ENCODE measurements at regions not wholly inside any gene's neighbourhood (a gene's known extent, or its start where the extent isn't known, plus 50 kb on each side); places are given as distances from the start of the nearest gene placed in this dataset.

DNA sequence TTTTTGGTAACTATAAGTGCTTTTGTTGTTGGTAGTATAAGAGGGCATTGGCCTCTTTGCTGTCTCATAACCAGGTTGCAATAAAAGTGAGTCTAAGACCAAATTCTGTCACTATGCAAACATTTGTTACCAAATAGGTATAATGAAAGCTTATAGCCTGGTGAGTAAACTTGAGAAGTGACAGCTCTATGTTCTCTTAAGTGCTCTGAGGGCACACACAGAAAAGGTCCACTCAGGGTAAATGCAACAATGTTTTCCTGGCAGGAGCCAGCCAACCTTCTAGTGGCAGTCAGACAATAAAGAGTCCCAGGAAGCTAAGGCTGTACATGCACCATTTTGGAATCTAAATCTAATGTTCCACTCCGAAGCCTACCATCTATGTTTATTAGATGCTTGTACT, 262.1 kb upstream of the TGFBR2 start:
- Histone ChIP-seq H3K4me2 (ENCODE audit: low read depth, low read length, poor library complexity, severe bottlenecking) (no peak overlapping the region), H3F3A (ENCODE audit: insufficient read depth) (no peaks in the 10 kb centered on the region), H3K27ac (ENCODE audit: low read depth, low read length) (no peak overlapping the region), H2AFZ (ENCODE audit: low read depth, low read length, severe bottlenecking) (no peak overlapping the region), H4K20me1 (ENCODE audit: low read depth, low read length) (no peaks in the 10 kb centered on the region), H3K27me3 (ENCODE audit: low read length) (no peaks in the 10 kb centered on the region), H3K9ac (ENCODE audit: low read length) (no peak overlapping the region), H3K4me3 (ENCODE audit: insufficient read depth, low read length, poor library complexity, severe bottlenecking) (no peak overlapping the region), H3K9me3 (ENCODE audit: insufficient read depth, low read length) (no peaks in the 10 kb centered on the region), H3K9me2 (replicated peaks; ENCODE audit: insufficient read depth, low read length) (no peaks in the 10 kb centered on the region), H3K79me2 (ENCODE audit: insufficient read depth, low read length) (no peaks in the 10 kb centered on the region), H3K36me3 (ENCODE audit: low read length) (no peaks in the 10 kb centered on the region)
- no peak for TF ChIP-seq CTCF (IDR thresholded peaks at IDR 0.05; ENCODE audit: insufficient read depth, low read length, poor library complexity, severe bottlenecking)
- TF ChIP-seq EZH2phosphoT487 (conservative IDR thresholded peaks at IDR 0.05; ENCODE audit: low read length) = no peak

GRCh38 chr3:30346933-30347320, 259.5 kb upstream of the TGFBR2 start:
- no peaks in the 10 kb centered on the region for H3K36me3 ChIP-seq (ENCODE audit: low read length)
- H3K9ac ChIP-seq (ENCODE audit: low read length) = no peak overlapping the region
- H3K27me3 ChIP-seq (ENCODE audit: low read length) = no peaks in the 10 kb centered on the region
- no peaks in the 10 kb centered on the region for H3K9me2 ChIP-seq (replicated peaks; ENCODE audit: insufficient read depth, low read length)
- H2AFZ ChIP-seq (ENCODE audit: low read depth, low read length, severe bottlenecking) = no peak overlapping the region
- H3K4me2 ChIP-seq (ENCODE audit: low read depth, low read length, poor library complexity, severe bottlenecking) = no peak overlapping the region
- H3K79me2 ChIP-seq (ENCODE audit: insufficient read depth, low read length) = no peaks in the 10 kb centered on the region
- no peaks in the 10 kb centered on the region for H4K20me1 ChIP-seq (ENCODE audit: low read depth, low read length)
- H3F3A ChIP-seq (ENCODE audit: insufficient read depth) = no peaks in the 10 kb centered on the region
- H3K4me3 ChIP-seq (ENCODE audit: insufficient read depth, low read length, poor library complexity, severe bottlenecking) = no peak overlapping the region
- no peaks in the 10 kb centered on the region for H3K9me3 ChIP-seq (ENCODE audit: insufficient read depth, low read length)
- no peak overlapping the region for H3K27ac ChIP-seq (ENCODE audit: low read depth, low read length)
- TF ChIP-seq CTCF (IDR thresholded peaks at IDR 0.05; ENCODE audit: insufficient read depth, low read length, poor library complexity, severe bottlenecking) = no peak
- TF ChIP-seq EZH2phosphoT487 (conservative IDR thresholded peaks at IDR 0.05; ENCODE audit: low read length) = no peak

DNA sequence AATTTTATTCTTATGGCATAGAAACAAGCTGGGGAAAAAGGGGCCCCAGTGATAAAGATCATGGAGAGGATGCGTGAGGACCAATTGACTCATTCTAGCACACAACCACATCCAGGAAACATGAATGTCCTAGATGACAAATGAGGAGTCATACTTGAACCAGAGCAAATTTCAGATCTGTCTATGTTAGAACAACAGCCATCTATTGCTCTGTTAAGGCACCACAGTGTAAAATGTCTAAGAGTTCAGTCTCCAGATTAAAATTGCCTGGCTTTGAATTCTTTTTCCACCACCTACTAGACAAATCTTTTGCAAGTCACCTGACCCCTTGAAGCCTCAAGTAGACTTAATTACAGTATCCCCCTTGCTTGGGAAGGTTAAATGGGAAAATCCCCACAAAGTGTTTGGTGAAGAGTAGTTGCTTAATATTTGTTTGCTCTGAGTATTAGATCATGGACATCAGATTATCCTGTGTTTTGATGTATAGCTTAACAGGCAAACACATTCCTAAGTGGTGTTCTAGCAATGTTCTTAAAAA, 258.7 kb upstream of the TGFBR2 start:
- no peaks in the 10 kb centered on the region for H3F3A ChIP-seq (ENCODE audit: insufficient read depth)

More for the DNA sequence above, 258.7 kb upstream of the TGFBR2 start:
- Histone ChIP-seq H3K4me2 (ENCODE audit: low read depth, low read length, poor library complexity, severe bottlenecking) (no peak overlapping the region), H3K9me3 (ENCODE audit: insufficient read depth, low read length) (no peaks in the 10 kb centered on the region), H3K27me3 (ENCODE audit: low read length) (no peaks in the 10 kb centered on the region), H3K27ac (ENCODE audit: low read depth, low read length) (no peak overlapping the region), H3K9me2 (replicated peaks; ENCODE audit: insufficient read depth, low read length) (no peaks in the 10 kb centered on the region), H3K36me3 (ENCODE audit: low read length) (no peaks in the 10 kb centered on the region), H3K79me2 (ENCODE audit: insufficient read depth, low read length) (no peaks in the 10 kb centered on the region), H4K20me1 (ENCODE audit: low read depth, low read length) (no peaks in the 10 kb centered on the region), H2AFZ (ENCODE audit: low read depth, low read length, severe bottlenecking) (no peak overlapping the region), H3K9ac (ENCODE audit: low read length) (no peak overlapping the region), H3K4me3 (ENCODE audit: insufficient read depth, low read length, poor library complexity, severe bottlenecking) (no peak overlapping the region)
- TF ChIP-seq EZH2phosphoT487 (conservative IDR thresholded peaks at IDR 0.05; ENCODE audit: low read length) = no peak
- TF ChIP-seq CTCF (IDR thresholded peaks at IDR 0.05; ENCODE audit: insufficient read depth, low read length, poor library complexity, severe bottlenecking) = no peak

All from SU-DHL-6 (cell line).